ENCODE measurements at regions not wholly inside any gene's neighbourhood (a gene's known extent, or its start where the extent isn't known, plus 50 kb on each side); places are given as distances from the start of the nearest gene placed in this dataset.
"Not testable (repeated sequence)": the region's sequence is repeated elsewhere in the genome, so short reads cannot be mapped to it uniquely, and the experiment has no call there.

GRCh38 chr16:52657924-52658323 is 111.0 kb upstream of the TOX3 start:
- H3K27me3 ChIP-seq (replicated peaks) = no peaks in the 10 kb centered on the region
- no peaks in the 10 kb centered on the region for H3K36me3 ChIP-seq (replicated peaks)
- in situ Hi-C loops (cut with HindIII; ENCODE audit: low pct_ligation_motif_present, low sequenced_read_pairs) = no loop called here
- no peak for DNase-seq
- H3K4me3 ChIP-seq (ENCODE audit: low read depth, low read length) = no peak overlapping the region
- H3K27ac ChIP-seq = no peak overlapping the region
- TF ChIP-seq, protein P1, sequence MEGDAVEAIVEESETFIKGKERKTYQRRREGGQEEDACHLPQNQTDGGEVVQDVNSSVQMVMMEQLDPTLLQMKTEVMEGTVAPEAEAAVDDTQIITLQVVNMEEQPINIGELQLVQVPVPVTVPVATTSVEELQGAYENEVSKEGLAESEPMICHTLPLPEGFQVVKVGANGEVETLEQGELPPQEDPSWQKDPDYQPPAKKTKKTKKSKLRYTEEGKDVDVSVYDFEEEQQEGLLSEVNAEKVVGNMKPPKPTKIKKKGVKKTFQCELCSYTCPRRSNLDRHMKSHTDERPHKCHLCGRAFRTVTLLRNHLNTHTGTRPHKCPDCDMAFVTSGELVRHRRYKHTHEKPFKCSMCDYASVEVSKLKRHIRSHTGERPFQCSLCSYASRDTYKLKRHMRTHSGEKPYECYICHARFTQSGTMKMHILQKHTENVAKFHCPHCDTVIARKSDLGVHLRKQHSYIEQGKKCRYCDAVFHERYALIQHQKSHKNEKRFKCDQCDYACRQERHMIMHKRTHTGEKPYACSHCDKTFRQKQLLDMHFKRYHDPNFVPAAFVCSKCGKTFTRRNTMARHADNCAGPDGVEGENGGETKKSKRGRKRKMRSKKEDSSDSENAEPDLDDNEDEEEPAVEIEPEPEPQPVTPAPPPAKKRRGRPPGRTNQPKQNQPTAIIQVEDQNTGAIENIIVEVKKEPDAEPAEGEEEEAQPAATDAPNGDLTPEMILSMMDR (IDR thresholded peaks at IDR 0.05; ENCODE audit: low read depth, low read length, missing control alignments) = no peak

- in situ Hi-C loops (cut with HindIII; ENCODE audit: low pct_ligation_motif_present, low sequenced_read_pairs); DNase-seq; H3K4me3 ChIP-seq (ENCODE audit: low read depth, low read length); H3K36me3 ChIP-seq (replicated peaks); H3K27me3 ChIP-seq (replicated peaks); H3K27ac ChIP-seq: not testable (repeated sequence)
These were observed 109.0 kb upstream of the TOX3 start for GRCh38 chr16:52655916-52656315.

DNA sequence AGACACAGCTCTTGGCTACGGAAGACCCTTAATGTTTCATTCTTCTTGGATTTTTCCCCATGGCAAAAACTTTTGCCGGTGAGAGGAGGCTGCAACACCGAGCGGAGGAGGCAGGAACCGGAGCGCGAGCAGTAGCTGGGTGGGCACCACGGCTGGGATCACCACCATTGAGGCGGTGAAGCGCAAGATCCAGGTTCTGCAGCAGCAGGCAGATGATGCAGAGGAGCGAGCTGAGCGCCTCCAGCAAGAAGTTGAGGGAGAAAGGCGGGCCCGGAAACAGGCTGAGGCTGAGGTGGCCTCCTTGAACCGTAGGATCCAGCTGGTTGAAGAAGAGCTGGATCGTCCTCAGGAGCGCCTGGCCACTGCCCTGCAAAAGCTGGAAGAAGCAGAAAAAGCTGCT is 108.2 kb upstream of the TOX3 start:
- H3K27me3 ChIP-seq (replicated peaks); in situ Hi-C loops (cut with HindIII; ENCODE audit: low pct_ligation_motif_present, low sequenced_read_pairs); H3K4me3 ChIP-seq (ENCODE audit: low read depth, low read length); H3K27ac ChIP-seq; H3K36me3 ChIP-seq (replicated peaks); DNase-seq: not testable (repeated sequence)

DNA sequence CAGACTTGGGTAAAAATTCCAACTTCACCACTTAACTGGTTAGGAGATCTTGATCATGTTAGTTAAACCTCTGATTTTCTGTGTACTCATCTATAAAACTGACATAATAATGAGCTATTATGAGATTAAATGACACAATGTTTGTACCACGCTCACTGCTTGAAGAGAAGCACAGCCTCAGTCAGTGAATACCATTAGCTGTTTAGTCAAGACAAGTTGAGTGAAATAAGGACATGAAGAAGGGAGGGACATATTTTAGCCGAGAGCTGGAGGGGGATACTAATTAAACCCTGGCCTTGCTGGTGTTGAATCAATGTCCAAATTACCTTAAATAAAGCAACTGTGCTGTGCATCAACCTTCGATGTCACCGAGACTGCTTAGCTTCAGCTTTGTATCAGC is 105.1 kb upstream of the TOX3 start:
- Histone ChIP-seq H3K27me3 (replicated peaks) (no peaks in the 10 kb centered on the region), H3K36me3 (replicated peaks) (no peaks in the 10 kb centered on the region), H3K27ac (no peak overlapping the region), H3K4me3 (ENCODE audit: low read depth, low read length) (no peak overlapping the region)
- DNase-seq = no peak
- in situ Hi-C loops (cut with HindIII; ENCODE audit: low pct_ligation_motif_present, low sequenced_read_pairs) = no loop called here
- TF ChIP-seq, protein P1 (IDR thresholded peaks at IDR 0.05; ENCODE audit: low read depth, low read length, missing control alignments) = no peak

- DNase-seq = no peak
- TF ChIP-seq, protein P1 (IDR thresholded peaks at IDR 0.05; ENCODE audit: low read depth, low read length, missing control alignments) = no peak
- Histone ChIP-seq H3K27me3 (replicated peaks) (no peaks in the 10 kb centered on the region), H3K36me3 (replicated peaks) (no peaks in the 10 kb centered on the region), H3K4me3 (ENCODE audit: low read depth, low read length) (no peak overlapping the region), H3K27ac (no peak overlapping the region)
- in situ Hi-C loops (cut with HindIII; ENCODE audit: low pct_ligation_motif_present, low sequenced_read_pairs) = no loop called here
These were observed 103.8 kb upstream of the TOX3 start for GRCh38 chr16:52650789-52651188.

DNA sequence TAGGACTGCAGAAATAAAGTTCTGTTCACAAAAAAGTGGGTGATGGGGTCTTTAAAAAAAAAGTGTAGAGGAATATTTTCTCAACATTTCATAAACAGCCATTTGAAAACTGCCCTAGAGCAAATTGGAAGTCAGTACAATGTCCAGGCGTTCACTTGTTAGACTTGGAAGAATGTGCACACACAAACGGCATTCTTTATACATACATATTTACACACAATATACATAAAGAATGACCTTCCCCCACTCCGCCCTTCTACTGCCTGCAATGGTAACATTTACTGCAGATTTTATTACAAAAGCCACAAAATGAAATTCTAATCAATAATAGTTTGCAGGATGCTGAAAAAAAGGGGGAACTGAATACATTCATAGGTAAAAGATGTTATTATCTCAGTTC is 103.4 kb upstream of the TOX3 start:
- Histone ChIP-seq H3K36me3 (replicated peaks) (no peaks in the 10 kb centered on the region), H3K27me3 (replicated peaks) (no peaks in the 10 kb centered on the region), H3K27ac (no peak overlapping the region), H3K4me3 (ENCODE audit: low read depth, low read length) (no peak overlapping the region)
- in situ Hi-C loops (cut with HindIII; ENCODE audit: low pct_ligation_motif_present, low sequenced_read_pairs) = no loop called here
- TF ChIP-seq, protein P1 (IDR thresholded peaks at IDR 0.05; ENCODE audit: low read depth, low read length, missing control alignments) = no peak
- DNase-seq = no peak

- in situ Hi-C loops (cut with HindIII; ENCODE audit: low pct_ligation_motif_present, low sequenced_read_pairs) = no loop called here
- TF ChIP-seq, protein P1 (IDR thresholded peaks at IDR 0.05; ENCODE audit: low read depth, low read length, missing control alignments) = no peak
- no peak overlapping the region for H3K4me3 ChIP-seq (ENCODE audit: low read depth, low read length)
- DNase-seq = no peak
- no peaks in the 10 kb centered on the region for H3K36me3 ChIP-seq (replicated peaks)
- no peak overlapping the region for H3K27ac ChIP-seq
- no peaks in the 10 kb centered on the region for H3K27me3 ChIP-seq (replicated peaks)
These were observed 102.9 kb upstream of the TOX3 start for GRCh38 chr16:52649870-52650269.

All from brain microvascular endothelial cell (primary cell).